ENCODE measurements at regions not wholly inside any gene's neighbourhood (a gene's known extent, or its start where the extent isn't known, plus 50 kb on each side); places are given as distances from the start of the nearest gene placed in this dataset.

- DNase-seq, result no peak
Observed at GRCh38 chr6:131383421-131384411, 189.3 kb upstream of the ARG1 start.

GRCh38 chr6:131387562-131388447, 185.2 kb upstream of the ARG1 start:
- DNase-seq, result no peak

DNA sequence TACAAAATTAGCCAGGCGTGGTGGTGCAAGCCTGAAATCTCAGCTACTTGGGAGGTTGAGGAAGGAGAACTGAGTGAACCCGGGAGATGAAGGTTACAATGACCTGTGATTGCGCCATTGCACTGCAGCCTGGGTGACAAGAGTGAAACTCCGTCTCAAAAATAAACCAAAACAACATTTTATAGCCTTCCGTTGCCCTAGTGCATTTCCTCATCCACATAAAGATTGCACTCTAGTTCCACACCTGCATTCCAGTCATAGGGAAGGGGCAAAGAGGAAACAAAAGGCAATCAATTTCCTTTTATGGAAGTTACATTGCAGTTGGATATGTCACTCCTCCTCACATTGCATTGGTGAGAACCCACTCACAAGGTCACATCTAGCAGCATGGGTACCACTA, 182.7 kb upstream of the ARG1 start:
- no peak for DNase-seq

GRCh38 chr6:131391116-131391515, 181.9 kb upstream of the ARG1 start:
- no peak for DNase-seq

- no peak for DNase-seq
Observed at GRCh38 chr6:131393433-131393832, 179.6 kb upstream of the ARG1 start.

- no peak for DNase-seq
Observed at GRCh38 chr6:131394768-131395432, 178.1 kb upstream of the ARG1 start.

GRCh38 chr6:131398176-131398575, 174.8 kb upstream of the ARG1 start:
- DNase-seq, result no peak

DNA sequence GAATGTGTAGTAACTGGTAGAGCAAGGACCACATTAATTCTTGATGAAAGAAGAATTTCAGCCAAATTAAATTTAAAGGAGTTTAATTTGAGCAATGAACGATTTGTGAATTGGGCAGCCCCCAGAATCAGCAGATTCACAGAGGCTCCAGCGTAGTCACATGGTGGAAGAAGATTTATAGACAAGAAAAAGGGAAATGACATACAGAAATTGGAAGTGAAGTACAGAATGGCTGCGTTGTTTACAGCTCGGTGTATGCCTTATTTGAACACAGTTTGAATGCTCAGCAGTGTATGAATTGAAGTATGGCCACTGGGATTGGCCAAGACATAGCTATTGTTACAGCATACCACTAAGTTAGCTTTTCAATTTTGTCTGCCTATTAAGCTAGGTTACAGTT, 173.6 kb upstream of the ARG1 start:
- DNase-seq, result no peak

- DNase-seq, result no peak
Observed at GRCh38 chr6:131400054-131400778, 172.8 kb upstream of the ARG1 start.

DNA sequence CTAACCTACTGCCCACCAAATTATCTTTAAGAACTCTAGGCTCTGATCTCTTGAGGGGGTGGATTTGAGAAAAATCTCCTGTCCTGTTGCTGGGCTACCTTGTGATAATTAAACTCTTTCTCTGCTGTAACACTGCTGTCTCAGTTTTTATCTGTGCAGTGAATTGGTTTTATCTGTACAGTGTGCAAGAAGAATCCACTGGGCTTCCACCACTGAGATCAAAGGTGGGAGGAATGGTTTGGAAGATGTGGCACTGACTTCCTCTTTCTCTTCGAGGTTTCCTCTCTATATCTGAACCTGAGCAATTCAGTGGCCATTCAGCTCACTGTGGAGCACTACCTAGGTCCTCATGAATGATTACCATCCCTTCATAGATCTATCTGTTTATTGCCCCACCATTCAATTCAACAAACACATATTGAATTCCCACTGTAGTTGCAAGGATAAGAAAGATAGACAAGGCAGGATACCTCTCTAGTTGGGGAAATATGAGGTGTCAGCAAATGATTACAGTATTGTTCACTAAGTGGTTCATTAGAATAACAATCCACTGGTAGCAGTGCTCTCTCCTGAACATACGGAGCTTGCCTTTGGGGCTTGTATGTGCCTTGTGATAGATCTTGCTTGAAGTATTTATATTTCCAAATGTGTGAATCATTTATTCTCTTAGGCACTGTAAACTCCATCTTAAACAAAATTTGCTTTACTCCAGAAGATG, 172.1 kb upstream of the ARG1 start:
- DNase-seq, result no peak

DNA sequence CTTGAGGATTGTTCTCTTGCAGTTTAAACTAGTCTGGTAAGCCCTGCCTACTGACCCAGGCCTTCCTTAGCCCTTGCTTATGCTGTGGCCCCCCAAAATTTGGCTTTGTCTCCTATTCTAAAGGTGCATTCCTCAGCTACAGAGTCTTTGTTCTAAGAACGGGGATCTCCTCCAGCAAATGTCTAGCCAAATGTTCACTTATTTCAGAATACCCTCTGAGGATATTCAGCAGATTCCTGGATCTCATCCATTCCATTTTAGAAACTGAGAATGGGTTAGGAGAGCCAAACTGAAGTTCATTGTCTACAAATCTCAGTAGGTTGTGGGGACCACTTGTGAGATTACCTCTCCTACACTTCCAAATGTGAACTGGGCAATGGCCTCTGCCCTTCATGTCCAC, 164.2 kb upstream of the ARG1 start:
- DNase-seq, result no peak

- no peak for DNase-seq
Observed at GRCh38 chr6:131410785-131411184, 162.2 kb upstream of the ARG1 start.

- DNase-seq, result no peak
Observed at GRCh38 chr6:131412960-131413830, 159.8 kb upstream of the ARG1 start.

DNA sequence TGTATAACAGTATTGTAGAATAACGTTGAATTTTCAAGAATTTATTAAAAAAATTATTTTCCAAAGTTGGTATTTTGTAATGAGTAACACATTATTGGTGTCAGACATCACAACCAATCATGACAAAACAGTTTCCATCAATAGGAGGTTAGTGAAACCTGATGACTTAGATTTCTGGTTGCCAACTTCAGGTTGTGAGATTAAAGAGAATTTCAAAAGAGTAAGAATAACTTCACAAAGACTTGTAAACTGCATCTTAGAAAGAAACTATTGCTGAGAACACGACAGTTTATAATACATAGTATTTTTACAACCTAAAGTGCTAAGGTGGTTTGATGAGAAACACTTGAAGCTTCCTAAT, 159.2 kb upstream of the ARG1 start:
- no peak for DNase-seq

- no peak for DNase-seq
Observed at GRCh38 chr6:131414956-131415355, 158.1 kb upstream of the ARG1 start.

DNA sequence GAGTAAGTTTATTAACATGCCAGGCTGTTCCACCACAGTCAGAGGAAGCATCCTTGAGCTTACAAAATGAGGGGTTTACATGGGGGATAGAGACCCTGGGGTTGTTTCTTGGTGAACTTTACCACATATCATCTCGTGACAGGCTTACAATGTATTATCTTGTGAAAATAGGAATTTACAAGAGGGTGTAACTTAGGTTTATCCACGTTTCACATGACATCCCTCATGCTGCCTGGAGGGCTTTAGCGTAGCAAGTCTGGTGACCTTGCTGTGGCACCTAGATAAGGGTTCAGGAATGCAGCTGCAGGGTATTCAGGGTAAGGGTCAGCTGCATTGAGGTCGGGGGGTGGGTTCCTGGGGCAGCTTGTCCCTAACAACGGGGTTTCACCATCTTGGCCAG, 154.6 kb upstream of the ARG1 start:
- no peak for DNase-seq

DNA sequence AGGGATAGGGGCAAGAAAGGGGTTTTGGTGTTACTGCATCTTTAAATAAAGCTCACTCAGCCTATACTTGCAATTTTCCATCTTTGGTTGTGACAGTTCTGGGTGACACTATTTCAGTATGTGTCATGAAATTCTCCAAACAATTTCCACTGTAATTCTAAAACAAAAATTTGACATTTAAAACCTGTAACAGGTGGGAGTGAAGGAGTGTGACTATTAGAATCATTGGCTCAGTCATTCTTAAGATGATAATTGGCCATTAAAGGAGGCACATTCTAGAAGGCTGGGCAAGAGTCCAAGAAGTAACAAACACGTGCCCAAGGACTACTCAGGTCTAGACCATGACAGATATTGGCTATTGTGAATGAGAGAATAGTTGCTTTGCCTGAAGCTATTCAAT, 153.3 kb upstream of the ARG1 start:
- no peak for DNase-seq

- no peak for DNase-seq
Observed at GRCh38 chr6:131424016-131424415, 149.0 kb upstream of the ARG1 start.

GRCh38 chr6:131424475-131424874, 148.6 kb upstream of the ARG1 start:
- DNase-seq, result no peak

Measured in renal pelvis (tissue), 1 donor.